H9 (cell line): ENCODE measurements at regions not wholly inside any gene's neighbourhood (a gene's known extent, or its start where the extent isn't known, plus 50 kb on each side); places are given as distances from the start of the nearest gene placed in this dataset.

Experiments used
- DNase-seq: peaks from one replicate; pipeline ENCODE4 v3.0.0-alpha.2; 2017
- H2AFZ ChIP-seq: one replicate; pipeline ENCODE4 v1.6.1; 2013; ENCODE audit warnings: mild to moderate bottlenecking, low read length, control low read depth, moderate library complexity
- H2AK5ac ChIP-seq: 2 replicates; pipeline ENCODE4 v1.6.1; 2013; ENCODE audit warnings: low read length, control low read depth, mixed read lengths; ENCODE audit not compliant: insufficient read length
- H2BK120ac ChIP-seq: one replicate; pipeline ENCODE4 v1.6.1; 2013; ENCODE audit warnings: low read depth, mild to moderate bottlenecking, low read length, control low read depth, inconsistent platforms; ENCODE audit not compliant: poor library complexity, severe bottlenecking
- H2BK12ac ChIP-seq: 2 replicates; pipeline ENCODE4 v1.6.1; 2013; ENCODE audit warnings: low read length, control low read depth, mixed read lengths, low read depth; ENCODE audit not compliant: insufficient read length
- H2BK15ac ChIP-seq: 2 replicates; pipeline ENCODE4 v1.6.1; 2013; ENCODE audit warnings: low read depth, low read length, control low read depth
- H2BK20ac ChIP-seq: one replicate; pipeline ENCODE4 v1.6.1; 2013; ENCODE audit warnings: low read depth, mild to moderate bottlenecking, low read length, control low read depth, inconsistent platforms; ENCODE audit not compliant: poor library complexity, severe bottlenecking
- H2BK5ac ChIP-seq: 2 replicates; pipeline ENCODE4 v1.6.1; 2013; ENCODE audit warnings: low read length, control low read depth, mixed read lengths; ENCODE audit not compliant: insufficient read length
- H3K14ac ChIP-seq: 2 replicates; pipeline ENCODE4 v1.6.1; 2013; ENCODE audit warnings: low read length, control low read depth; ENCODE audit not compliant: insufficient read depth
- H3K18ac ChIP-seq: 2 replicates; pipeline ENCODE4 v1.6.1; 2013; ENCODE audit warnings: low read depth, mild to moderate bottlenecking, mixed read lengths, low read length, control low read depth; ENCODE audit not compliant: insufficient read length
- H3K23ac ChIP-seq: 2 replicates; pipeline ENCODE4 v1.6.1; 2013; ENCODE audit warnings: low read length, control low read depth, mixed read lengths, low read depth; ENCODE audit not compliant: insufficient read length
- H3K23me2 ChIP-seq: 2 replicates; pipeline ENCODE4 v1.6.1; 2013; ENCODE audit warnings: low read depth, mild to moderate bottlenecking, mixed read lengths, low read length, control low read depth; ENCODE audit not compliant: insufficient read length, poor library complexity, severe bottlenecking
- H3K27ac ChIP-seq: 2 replicates; pipeline ENCODE4 v1.5.1; 2013; ENCODE audit warnings: low read length, control low read depth, mixed read lengths, low read depth; ENCODE audit not compliant: insufficient read length
- H3K27me3 ChIP-seq: 2 replicates; pipeline ENCODE4 v1.6.1; 2013; ENCODE audit warnings: low read length, control low read depth, inconsistent platforms; ENCODE audit not compliant: insufficient read depth
- H3K4ac ChIP-seq: 2 replicates; pipeline ENCODE4 v1.6.1; 2013; ENCODE audit warnings: low read depth, mild to moderate bottlenecking, control low read depth, inconsistent platforms, low read length, moderate library complexity
- H3K4me1 ChIP-seq: 2 replicates; pipeline ENCODE4 v1.6.1; 2013; ENCODE audit warnings: low read length, control low read depth, inconsistent platforms; ENCODE audit not compliant: insufficient read depth
- H3K4me2 ChIP-seq: 2 replicates; pipeline ENCODE4 v1.6.1; 2013; ENCODE audit warnings: low read length, control low read depth, mixed read lengths; ENCODE audit not compliant: insufficient read length, insufficient read depth
- H3K56ac ChIP-seq: 2 replicates; pipeline ENCODE4 v1.6.1; 2013; ENCODE audit warnings: low read depth, mild to moderate bottlenecking, mixed read lengths, low read length, control low read depth; ENCODE audit not compliant: insufficient read length
- H3K79me1 ChIP-seq: 2 replicates; pipeline ENCODE4 v1.6.1; 2013; ENCODE audit warnings: low read depth, mild to moderate bottlenecking, moderate library complexity, low read length, control low read depth, inconsistent platforms; ENCODE audit not compliant: insufficient read depth, poor library complexity, severe bottlenecking
- H3K79me2 ChIP-seq: 2 replicates; pipeline ENCODE4 v1.6.1; 2013; ENCODE audit warnings: low read length, control low read depth, inconsistent platforms; ENCODE audit not compliant: insufficient read depth
- H3K9ac ChIP-seq: 2 replicates; pipeline ENCODE4 v1.6.1; 2013; ENCODE audit warnings: low read length, control low read depth, mixed read lengths; ENCODE audit not compliant: insufficient read length; ENCODE audit errors: extremely low read depth
- H3K9me3 ChIP-seq: one replicate; pipeline ENCODE4 v1.6.1; 2013; ENCODE audit warnings: low read depth, low read length, inconsistent platforms; ENCODE audit not compliant: control insufficient read depth
- H3T11ph ChIP-seq: one replicate; pipeline ENCODE4 v1.6.1; 2013; ENCODE audit warnings: mild to moderate bottlenecking, low read length, control low read depth, inconsistent platforms
- H4K20me1 ChIP-seq: one replicate; pipeline ENCODE4 v1.6.1; 2013; ENCODE audit not compliant: control insufficient read depth, insufficient read length, insufficient read depth
- H4K5ac ChIP-seq: 2 replicates; pipeline ENCODE4 v1.6.1; 2013; ENCODE audit warnings: low read depth, mild to moderate bottlenecking, mixed read lengths, low read length, control low read depth; ENCODE audit not compliant: insufficient read length
- H4K8ac ChIP-seq: replicated peaks from 2 replicates; pipeline ENCODE4 v1.6.1; 2013; ENCODE audit warnings: low read length, control low read depth, mixed read lengths, low read depth; ENCODE audit not compliant: insufficient read length
- H4K91ac ChIP-seq: 2 replicates; pipeline ENCODE4 v1.6.1; 2013; ENCODE audit warnings: low read depth, mild to moderate bottlenecking, moderate library complexity, mixed read lengths, low read length, control low read depth; ENCODE audit not compliant: insufficient read length
- H3K27ac Mint-ChIP-seq, 3 experiments: 2 replicates in 2 of 3; 3 replicates in 1 of 3; pipeline ENCODE4 v1.8.0; 2020 to 2021; ENCODE audit warnings: mixed read lengths in 3 of 3, mild to moderate bottlenecking in 1 of 3, moderate library complexity in 1 of 3
- H3K27me3 Mint-ChIP-seq: 2 replicates; pipeline ENCODE4 v1.8.0; 2021; ENCODE audit warnings: low read depth, mild to moderate bottlenecking, moderate library complexity, mixed read lengths
- H3K36me3 Mint-ChIP-seq, 3 experiments: 2 replicates in 2 of 3; 3 replicates in 1 of 3; pipeline ENCODE4 v1.8.0; 2020 to 2021; ENCODE audit warnings: low read depth in 3 of 3, mixed read lengths in 3 of 3; ENCODE audit not compliant: insufficient read depth in 1 of 3
- H3K4me1 Mint-ChIP-seq, 2 experiments: 2 replicates each; pipeline ENCODE4 v1.8.0; 2020; ENCODE audit warnings: mixed read lengths in 2 of 2
- H3K4me3 Mint-ChIP-seq, 2 experiments: 2 replicates in 1 of 2; 3 replicates in 1 of 2; pipeline ENCODE4 v1.8.0; 2020 to 2021; ENCODE audit warnings: mild to moderate bottlenecking in 2 of 2, mixed read lengths in 2 of 2, moderate library complexity in 1 of 2
- H3K9me3 Mint-ChIP-seq, 2 experiments: 2 replicates in 1 of 2; 3 replicates in 1 of 2; pipeline ENCODE4 v1.8.0; 2020; ENCODE audit warnings: mild to moderate bottlenecking in 2 of 2, mixed read lengths in 2 of 2, moderate library complexity in 1 of 2
- CTCF ChIP-seq: fragments of 200-600 bp; sonication (generic); conservative IDR thresholded peaks from 3 replicates; pipeline ENCODE4 v1.8.0; 2021; ENCODE audit warnings: antibody characterized with exemption, mild to moderate bottlenecking
- WGBS: extraction: QIAGEN DNeasy Blood & Tissue Kit; methylation state at CpG from one replicate; pipeline ENCODE4 v1.1.7; 2013; ENCODE audit warnings: missing lambda C conversion rate, low lambda C conversion rate, mixed read lengths; ENCODE audit not compliant: insufficient read length; ENCODE audit errors: extremely low coverage; 5-methylcytosine and 5-hydroxymethylcytosine counted together

- H3K4me1 ChIP-seq, result no peaks in the 10 kb centered on the region
- WGBS, result no CpG with 5 or more reads among the region's 3 CpGs
- TF ChIP-seq CTCF, result no peak
Observed at GRCh38 chr4:17163156-17163771, 264.8 kb upstream of the LDB2 start.

More at GRCh38 chr4:17163156-17163771, 264.8 kb upstream of the LDB2 start:
- Histone ChIP-seq H2BK12ac (no peak overlapping the region), H2BK120ac (no peak overlapping the region), H3T11ph (no peak overlapping the region), H3K27ac (no peak overlapping the region), H3K4me2 (no peak overlapping the region), H4K5ac (no peak overlapping the region), H2AK5ac (no peak overlapping the region), H2BK20ac (no peak overlapping the region), H3K9me3 (no peaks in the 10 kb centered on the region), H3K4ac (no peak overlapping the region), H4K20me1 (no peaks in the 10 kb centered on the region), H2BK15ac (no peak overlapping the region), H3K27me3 (no peaks in the 10 kb centered on the region; the same call in 1 of the 2 replicates), H3K14ac (no peak overlapping the region), H2AFZ (no peak overlapping the region), H3K56ac (no peak overlapping the region), H3K79me1 (no peaks in the 10 kb centered on the region), H4K8ac (no peak overlapping the region), H3K79me2 (no peaks in the 10 kb centered on the region; the same call in 1 of the 2 replicates), H4K91ac (no peak overlapping the region), H3K23me2 (no peaks in the 10 kb centered on the region), H3K9ac (no peak overlapping the region), H3K23ac (no peak overlapping the region), H2BK5ac (no peak overlapping the region), H3K18ac (no peak overlapping the region)
- Mint-ChIP-seq H3K4me3 (no peak overlapping the region), H3K4me1 (peaks cover 12% of the 10 kb centered on the region in 2 experiments), H3K36me3 (peaks cover 0 to 23% (median 3%) of the 10 kb centered on the region in 3 experiments; a peak in 3 of 7 replicates), H3K9me3 (peaks cover 6 to 18% of the 10 kb centered on the region in 2 experiments; a peak in 4 of 5 replicates), H3K27me3 (peaks cover 9% of the 10 kb centered on the region), H3K27ac (no peak overlapping the region)
- DNase-seq, result no peak
